SU-DHL-6 (cell line): ENCODE measurements at regions not wholly inside any gene's neighbourhood (a gene's known extent, or its start where the extent isn't known, plus 50 kb on each side); places are given as distances from the start of the nearest gene placed in this dataset.

Experiments used
- H2AFZ ChIP-seq: fragments of 200-600 bp; sonication (generic); 2 replicates; pipeline ENCODE4 v1.6.1; 2014; ENCODE audit warnings: low read depth, mild to moderate bottlenecking, moderate library complexity, mixed read lengths, antibody characterized with exemption, low read length; ENCODE audit not compliant: severe bottlenecking
- H3F3A ChIP-seq: fragments of 200-600 bp; shearing (Covaris generic); 2 replicates; pipeline ENCODE4 v1.6.0; 2016; ENCODE audit warnings: antibody characterized with exemption, mild to moderate bottlenecking; ENCODE audit not compliant: insufficient read depth
- H3K27ac ChIP-seq: fragments of 200-600 bp; sonication (generic); 2 replicates; pipeline ENCODE4 v1.5.1; 2016; ENCODE audit warnings: low read depth, mild to moderate bottlenecking, low read length, moderate library complexity, mixed read lengths
- H3K27me3 ChIP-seq: fragments of 200-600 bp; sonication (generic), shearing (Covaris generic); 2 replicates; pipeline ENCODE4 v1.6.0; 2014; ENCODE audit warnings: mild to moderate bottlenecking, low read length
- H3K36me3 ChIP-seq: fragments of 200-600 bp; sonication (generic); 2 replicates; pipeline ENCODE4 v1.6.1; 2014; ENCODE audit warnings: mild to moderate bottlenecking, low read length, mixed read lengths
- H3K4me2 ChIP-seq: fragments of 300-600, 200-600 bp; shearing (Covaris generic), sonication (generic); 2 replicates; pipeline ENCODE4 v1.6.0; 2014; ENCODE audit warnings: low read length, low read depth, mild to moderate bottlenecking; ENCODE audit not compliant: poor library complexity, severe bottlenecking
- H3K4me3 ChIP-seq: fragments of 200-600 bp; sonication (generic); 2 replicates; pipeline ENCODE4 v1.5.1; 2014; ENCODE audit warnings: antibody characterized with exemption, low read length, mild to moderate bottlenecking, mixed read lengths; ENCODE audit not compliant: insufficient read depth, poor library complexity, severe bottlenecking
- H3K79me2 ChIP-seq: fragments of 200-600 bp; sonication (generic); 2 replicates; pipeline ENCODE4 v1.6.1; 2014; ENCODE audit warnings: mild to moderate bottlenecking, low read length, moderate library complexity; ENCODE audit not compliant: insufficient read depth
- H3K9ac ChIP-seq: fragments of 200-600 bp; sonication (generic); 2 replicates; pipeline ENCODE4 v1.7.0; 2014; ENCODE audit warnings: mild to moderate bottlenecking, low read length
- H3K9me2 ChIP-seq: fragments of 200-600 bp; sonication (generic); replicated peaks from 2 replicates; pipeline ENCODE4 v1.6.1; 2014; ENCODE audit warnings: low read length; ENCODE audit not compliant: insufficient read depth
- H3K9me3 ChIP-seq: fragments of 200-600 bp; sonication (generic); 2 replicates; pipeline ENCODE4 v1.6.1; 2014; ENCODE audit warnings: low read length, mixed read lengths; ENCODE audit not compliant: insufficient read depth
- H4K20me1 ChIP-seq: fragments of 200-600 bp; sonication (generic); 2 replicates; pipeline ENCODE4 v1.6.1; 2014; ENCODE audit warnings: low read depth, mild to moderate bottlenecking, antibody characterized with exemption, low read length, moderate library complexity, mixed read lengths
- EZH2phosphoT487 ChIP-seq: fragments of 200-600 bp; sonication (generic), shearing (Covaris generic); conservative IDR thresholded peaks from 2 replicates; pipeline ENCODE4 v1.6.1; 2018; ENCODE audit warnings: mild to moderate bottlenecking, antibody characterized with exemption, low read length, moderate library complexity, mixed read lengths
- TF ChIP-seq, protein P1 (sequence below): fragments of 200-600 bp; sonication (generic); IDR thresholded peaks from one replicate; pipeline ENCODE4 v1.5.1; 2017; ENCODE audit warnings: antibody characterized with exemption, mild to moderate bottlenecking, low read length, moderate library complexity; ENCODE audit not compliant: insufficient read depth, poor library complexity, severe bottlenecking

DNA sequence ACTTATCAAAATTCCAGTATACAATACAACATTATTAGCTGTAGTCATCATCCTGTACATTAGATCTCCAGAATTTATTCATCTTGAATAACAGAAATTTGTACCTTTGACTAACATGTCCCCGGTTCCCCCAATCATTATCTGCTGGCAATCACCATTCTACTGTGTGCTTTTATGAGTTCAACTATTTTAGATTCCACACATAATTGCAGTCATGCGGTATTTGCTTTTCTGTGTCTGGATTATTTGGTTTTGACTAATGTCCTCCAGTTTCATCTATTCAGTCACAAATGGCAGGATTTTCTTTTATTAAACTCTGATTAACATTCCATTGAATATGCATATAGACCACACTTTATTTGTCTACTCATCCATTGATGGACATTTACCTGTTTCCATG, 530.7 kb upstream of the SLITRK1 start:
- no peaks in the 10 kb centered on the region for H3K9me2 ChIP-seq
- no peak overlapping the region for H3K27ac ChIP-seq
- no peak overlapping the region for H3K4me2 ChIP-seq
- no peaks in the 10 kb centered on the region for H4K20me1 ChIP-seq
- no peak overlapping the region for H3K9ac ChIP-seq
- no peaks in the 10 kb centered on the region for H3K9me3 ChIP-seq
- H3K4me3 ChIP-seq: no peak overlapping the region
- no peaks in the 10 kb centered on the region for H3K27me3 ChIP-seq
- no peaks in the 10 kb centered on the region for H3K36me3 ChIP-seq
- no peak overlapping the region for H2AFZ ChIP-seq
- no peaks in the 10 kb centered on the region for H3F3A ChIP-seq
- TF ChIP-seq EZH2phosphoT487: no peak
- TF ChIP-seq, protein P1, sequence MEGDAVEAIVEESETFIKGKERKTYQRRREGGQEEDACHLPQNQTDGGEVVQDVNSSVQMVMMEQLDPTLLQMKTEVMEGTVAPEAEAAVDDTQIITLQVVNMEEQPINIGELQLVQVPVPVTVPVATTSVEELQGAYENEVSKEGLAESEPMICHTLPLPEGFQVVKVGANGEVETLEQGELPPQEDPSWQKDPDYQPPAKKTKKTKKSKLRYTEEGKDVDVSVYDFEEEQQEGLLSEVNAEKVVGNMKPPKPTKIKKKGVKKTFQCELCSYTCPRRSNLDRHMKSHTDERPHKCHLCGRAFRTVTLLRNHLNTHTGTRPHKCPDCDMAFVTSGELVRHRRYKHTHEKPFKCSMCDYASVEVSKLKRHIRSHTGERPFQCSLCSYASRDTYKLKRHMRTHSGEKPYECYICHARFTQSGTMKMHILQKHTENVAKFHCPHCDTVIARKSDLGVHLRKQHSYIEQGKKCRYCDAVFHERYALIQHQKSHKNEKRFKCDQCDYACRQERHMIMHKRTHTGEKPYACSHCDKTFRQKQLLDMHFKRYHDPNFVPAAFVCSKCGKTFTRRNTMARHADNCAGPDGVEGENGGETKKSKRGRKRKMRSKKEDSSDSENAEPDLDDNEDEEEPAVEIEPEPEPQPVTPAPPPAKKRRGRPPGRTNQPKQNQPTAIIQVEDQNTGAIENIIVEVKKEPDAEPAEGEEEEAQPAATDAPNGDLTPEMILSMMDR: no peak
- no peaks in the 10 kb centered on the region for H3K79me2 ChIP-seq

DNA sequence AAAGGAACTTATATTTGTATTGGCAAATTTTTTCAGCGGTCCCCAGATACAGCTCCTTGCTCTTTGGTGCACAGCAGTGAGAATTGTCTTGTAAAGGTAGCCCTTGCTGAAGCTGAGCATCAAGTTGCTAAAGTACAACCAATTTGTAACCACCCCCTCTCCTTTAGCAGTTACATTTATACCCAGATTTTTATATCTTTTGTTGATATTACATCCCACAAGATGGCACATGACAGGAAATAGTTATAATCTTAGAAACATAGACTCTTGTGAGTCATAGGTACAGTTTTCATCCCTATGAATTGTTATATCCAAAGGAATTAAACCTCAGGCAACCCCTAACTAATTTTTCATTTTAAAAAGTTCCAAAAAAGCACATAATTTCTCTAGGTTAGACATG, 523.0 kb upstream of the SLITRK1 start:
- Histone ChIP-seq H3K36me3 (no peaks in the 10 kb centered on the region), H3K9me2 (no peaks in the 10 kb centered on the region), H2AFZ (no peak overlapping the region), H3K27me3 (no peaks in the 10 kb centered on the region), H3K27ac (no peak overlapping the region), H3K79me2 (no peaks in the 10 kb centered on the region), H3K4me2 (no peak overlapping the region), H3K9ac (no peak overlapping the region), H3K4me3 (no peak overlapping the region), H3F3A (no peaks in the 10 kb centered on the region), H4K20me1 (no peaks in the 10 kb centered on the region), H3K9me3 (peaks cover 5% of the 10 kb centered on the region; the same call in 1 of the 2 replicates)
- TF ChIP-seq, protein P1: no peak
- TF ChIP-seq EZH2phosphoT487: no peak

DNA sequence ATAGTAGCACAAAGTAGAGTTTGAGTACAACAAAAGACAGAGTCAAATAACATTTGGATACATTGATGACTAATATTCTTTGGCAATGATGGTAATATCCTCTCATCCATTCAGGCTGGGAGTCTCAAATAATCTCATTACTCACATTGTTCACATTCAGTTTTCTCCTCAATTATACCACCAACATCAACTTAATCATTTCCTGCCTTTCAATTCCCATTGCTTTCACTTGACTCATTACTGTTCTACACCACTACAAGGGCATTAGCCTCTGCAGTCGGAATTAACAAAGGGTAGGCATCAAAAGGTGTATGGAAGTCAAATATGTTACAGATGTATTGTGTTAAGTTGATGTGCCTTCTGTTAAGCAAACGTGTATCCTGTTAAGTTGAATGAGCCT, 518.4 kb upstream of the SLITRK1 start:
- no peak for TF ChIP-seq EZH2phosphoT487
- TF ChIP-seq, protein P1: no peak
- H4K20me1 ChIP-seq: no peaks in the 10 kb centered on the region
- no peaks in the 10 kb centered on the region for H3F3A ChIP-seq
- no peak overlapping the region for H3K9ac ChIP-seq
- H3K79me2 ChIP-seq: no peaks in the 10 kb centered on the region
- H3K27me3 ChIP-seq: no peaks in the 10 kb centered on the region
- H3K4me2 ChIP-seq: no peak overlapping the region
- H3K4me3 ChIP-seq: no peak overlapping the region
- peaks cover 8% of the 10 kb centered on the region; the same call in 1 of the 2 replicates for H3K9me3 ChIP-seq
- H2AFZ ChIP-seq: no peak overlapping the region
- no peaks in the 10 kb centered on the region for H3K9me2 ChIP-seq
- H3K27ac ChIP-seq: no peak overlapping the region
- no peaks in the 10 kb centered on the region for H3K36me3 ChIP-seq
